ENCODE measurements at regions not wholly inside any gene's neighbourhood (a gene's known extent, or its start where the extent isn't known, plus 50 kb on each side); places are given as distances from the start of the nearest gene placed in this dataset.

- H3K9me3 ChIP-seq (replicated peaks in 1 of 2; ENCODE audit: control insufficient read depth in 2 of 2, insufficient read depth in 1 of 2, low read depth in 1 of 2, low read length in 2 of 2), result no peaks in the 10 kb centered on the region
- H3K4me1 ChIP-seq (ENCODE audit: control insufficient read depth in 2 of 2, insufficient read depth in 1 of 2, low read depth in 1 of 2, low read length in 2 of 2), result peaks cover 0 to 1% of the 10 kb centered on the region in 2 donors
- no peak overlapping the region for H4K91ac ChIP-seq (ENCODE audit: low read depth, low read length, poor library complexity)
- no peak overlapping the region for H3K18ac ChIP-seq (ENCODE audit: low read length)
- no peak overlapping the region for H3K4ac ChIP-seq (ENCODE audit: low read length)
- no peak overlapping the region for H3K14ac ChIP-seq (ENCODE audit: low read length)
- H3K23ac ChIP-seq (ENCODE audit: low read depth, low read length, poor library complexity), result no peak overlapping the region
- no peak overlapping the region for H2BK5ac ChIP-seq (ENCODE audit: low read length)
- no peak for DNase-seq (ENCODE audit: low spot score)
- WGBS, 2 donors (ENCODE audit: extremely low coverage in 2 of 2, insufficient read length in 2 of 2, insufficient replicate concordance in 1 of 2), result no CpG with 5 or more reads among the region's 3 CpGs
- no peak overlapping the region for H3K27ac ChIP-seq (replicated peaks; ENCODE audit: low read length)
- no peak overlapping the region for H4K8ac ChIP-seq (ENCODE audit: low read depth, low read length)
- H3K9ac ChIP-seq (ENCODE audit: low read depth, low read length, poor library complexity), result no peak overlapping the region
- no peak overlapping the region for H2BK12ac ChIP-seq (ENCODE audit: low read length)
- no peaks in the 10 kb centered on the region for H3K36me3 ChIP-seq (replicated peaks in 1 of 2; ENCODE audit: control insufficient read depth in 2 of 2, insufficient read depth in 2 of 2, low read length in 2 of 2)
- H2BK15ac ChIP-seq (ENCODE audit: low read length), result no peak overlapping the region
- H3K4me2 ChIP-seq (ENCODE audit: insufficient read depth, low read length, poor library complexity, severe bottlenecking), result no peak overlapping the region
- H2AK5ac ChIP-seq (ENCODE audit: low read depth, low read length), result no peak overlapping the region
- H2BK120ac ChIP-seq (ENCODE audit: low read depth, low read length), result no peak overlapping the region
- H3K27me3 ChIP-seq (ENCODE audit: control insufficient read depth in 3 of 3, insufficient read depth in 3 of 3, low read depth in 1 of 3, low read length in 3 of 3), result no peaks in the 10 kb centered on the region
- no peak overlapping the region for H2AFZ ChIP-seq (ENCODE audit: low read length)
- H3K79me1 ChIP-seq (ENCODE audit: low read depth, low read length), result no peaks in the 10 kb centered on the region
- H3K4me3 ChIP-seq (ENCODE audit: low read length in 2 of 2), result no peak overlapping the region
Measured at GRCh38 chr2:4518596-4518995, 815.2 kb downstream of the DCDC2C start.

GRCh38 chr2:4522498-4523421 lies 819.4 kb downstream of the DCDC2C start:
- H2AFZ ChIP-seq (ENCODE audit: low read length), result no peak overlapping the region
- H3K14ac ChIP-seq (ENCODE audit: low read length), result no peak overlapping the region
- H3K9me3 ChIP-seq (replicated peaks in 1 of 2; ENCODE audit: control insufficient read depth in 2 of 2, insufficient read depth in 1 of 2, low read depth in 1 of 2, low read length in 2 of 2), result no peaks in the 10 kb centered on the region
- no peaks in the 10 kb centered on the region for H3K36me3 ChIP-seq (replicated peaks in 1 of 2; ENCODE audit: control insufficient read depth in 2 of 2, insufficient read depth in 2 of 2, low read length in 2 of 2)
- no peak overlapping the region for H3K23ac ChIP-seq (ENCODE audit: low read depth, low read length, poor library complexity)
- H3K4me2 ChIP-seq (ENCODE audit: insufficient read depth, low read length, poor library complexity, severe bottlenecking), result no peak overlapping the region
- no peak for DNase-seq (ENCODE audit: low spot score)
- WGBS, 2 donors (ENCODE audit: extremely low coverage in 2 of 2, insufficient read length in 2 of 2, insufficient replicate concordance in 1 of 2), result no CpG with 5 or more reads among the region's 15 CpGs
- no peak overlapping the region for H4K91ac ChIP-seq (ENCODE audit: low read depth, low read length, poor library complexity)
- H3K4me3 ChIP-seq (ENCODE audit: low read length in 2 of 2), result no peak overlapping the region
- H2BK5ac ChIP-seq (ENCODE audit: low read length), result no peak overlapping the region
- peak overlapping the region; percentile 36 for H2BK120ac ChIP-seq (ENCODE audit: low read depth, low read length)
- no peak overlapping the region for H2BK12ac ChIP-seq (ENCODE audit: low read length)
- H3K79me1 ChIP-seq (ENCODE audit: low read depth, low read length), result no peaks in the 10 kb centered on the region
- no peak overlapping the region for H3K4ac ChIP-seq (ENCODE audit: low read length)
- H3K27me3 ChIP-seq (ENCODE audit: control insufficient read depth in 3 of 3, insufficient read depth in 3 of 3, low read depth in 1 of 3, low read length in 3 of 3), result no peaks in the 10 kb centered on the region
- no peak overlapping the region for H3K9ac ChIP-seq (ENCODE audit: low read depth, low read length, poor library complexity)
- H2BK15ac ChIP-seq (ENCODE audit: low read length), result no peak overlapping the region
- peaks cover 0 to 1% of the 10 kb centered on the region in 2 donors for H3K4me1 ChIP-seq (ENCODE audit: control insufficient read depth in 2 of 2, insufficient read depth in 1 of 2, low read depth in 1 of 2, low read length in 2 of 2)
- H4K8ac ChIP-seq (ENCODE audit: low read depth, low read length), result no peak overlapping the region
- no peak overlapping the region for H2AK5ac ChIP-seq (ENCODE audit: low read depth, low read length)
- H3K18ac ChIP-seq (ENCODE audit: low read length), result peak overlapping the region; percentile 7
- no peak overlapping the region for H3K27ac ChIP-seq (replicated peaks; ENCODE audit: low read length)

GRCh38 chr2:4527416-4527815 lies 824.0 kb downstream of the DCDC2C start:
- Histone ChIP-seq H4K8ac (ENCODE audit: low read depth, low read length) (no peak overlapping the region), H3K27me3 (ENCODE audit: control insufficient read depth in 3 of 3, insufficient read depth in 3 of 3, low read depth in 1 of 3, low read length in 3 of 3) (no peaks in the 10 kb centered on the region), H3K9me3 (replicated peaks in 1 of 2; ENCODE audit: control insufficient read depth in 2 of 2, insufficient read depth in 1 of 2, low read depth in 1 of 2, low read length in 2 of 2) (no peaks in the 10 kb centered on the region), H3K4me1 (ENCODE audit: control insufficient read depth in 2 of 2, insufficient read depth in 1 of 2, low read depth in 1 of 2, low read length in 2 of 2) (peaks cover 0 to 2% of the 10 kb centered on the region in 2 donors), H2BK5ac (ENCODE audit: low read length) (no peak overlapping the region), H3K4ac (ENCODE audit: low read length) (no peak overlapping the region), H3K27ac (replicated peaks; ENCODE audit: low read length) (no peak overlapping the region), H3K4me2 (ENCODE audit: insufficient read depth, low read length, poor library complexity, severe bottlenecking) (no peak overlapping the region), H3K79me1 (ENCODE audit: low read depth, low read length) (no peaks in the 10 kb centered on the region), H2AK5ac (ENCODE audit: low read depth, low read length) (no peak overlapping the region), H3K4me3 (ENCODE audit: low read length in 2 of 2) (no peak overlapping the region), H2BK12ac (ENCODE audit: low read length) (no peak overlapping the region), H3K9ac (ENCODE audit: low read depth, low read length, poor library complexity) (no peak overlapping the region), H2BK120ac (ENCODE audit: low read depth, low read length) (no peak overlapping the region), H3K14ac (ENCODE audit: low read length) (no peak overlapping the region), H3K18ac (ENCODE audit: low read length) (no peak overlapping the region), H2BK15ac (ENCODE audit: low read length) (no peak overlapping the region), H3K23ac (ENCODE audit: low read depth, low read length, poor library complexity) (no peak overlapping the region), H3K36me3 (replicated peaks in 1 of 2; ENCODE audit: control insufficient read depth in 2 of 2, insufficient read depth in 2 of 2, low read length in 2 of 2) (no peaks in the 10 kb centered on the region), H4K91ac (ENCODE audit: low read depth, low read length, poor library complexity) (no peak overlapping the region), H2AFZ (ENCODE audit: low read length) (no peak overlapping the region)
- no peak for DNase-seq (ENCODE audit: low spot score)
- no CpG with 5 or more reads among the region's 8 CpGs for WGBS, 2 donors (ENCODE audit: extremely low coverage in 2 of 2, insufficient read length in 2 of 2, insufficient replicate concordance in 1 of 2)

- no peak overlapping the region for H3K4me3 ChIP-seq (ENCODE audit: low read length in 2 of 2)
- DNase-seq (ENCODE audit: low spot score), result no peak
- no peak overlapping the region for H3K9ac ChIP-seq (ENCODE audit: low read depth, low read length, poor library complexity)
- no peak overlapping the region for H3K27ac ChIP-seq (replicated peaks; ENCODE audit: low read length)
- no peak overlapping the region for H3K4ac ChIP-seq (ENCODE audit: low read length)
- H4K8ac ChIP-seq (ENCODE audit: low read depth, low read length), result no peak overlapping the region
- H3K36me3 ChIP-seq (replicated peaks in 1 of 2; ENCODE audit: control insufficient read depth in 2 of 2, insufficient read depth in 2 of 2, low read length in 2 of 2), result no peaks in the 10 kb centered on the region
- H3K4me2 ChIP-seq (ENCODE audit: insufficient read depth, low read length, poor library complexity, severe bottlenecking), result no peak overlapping the region
- H3K79me1 ChIP-seq (ENCODE audit: low read depth, low read length), result no peaks in the 10 kb centered on the region
- H2BK120ac ChIP-seq (ENCODE audit: low read depth, low read length), result no peak overlapping the region
- no peak overlapping the region for H3K23ac ChIP-seq (ENCODE audit: low read depth, low read length, poor library complexity)
- H2BK15ac ChIP-seq (ENCODE audit: low read length), result no peak overlapping the region
- H2AFZ ChIP-seq (ENCODE audit: low read length), result no peak overlapping the region
- H2BK5ac ChIP-seq (ENCODE audit: low read length), result no peak overlapping the region
- no peak overlapping the region for H3K14ac ChIP-seq (ENCODE audit: low read length)
- H3K9me3 ChIP-seq (replicated peaks in 1 of 2; ENCODE audit: control insufficient read depth in 2 of 2, insufficient read depth in 1 of 2, low read depth in 1 of 2, low read length in 2 of 2), result no peaks in the 10 kb centered on the region
- H2AK5ac ChIP-seq (ENCODE audit: low read depth, low read length), result no peak overlapping the region
- H4K91ac ChIP-seq (ENCODE audit: low read depth, low read length, poor library complexity), result no peak overlapping the region
- no peak overlapping the region for H3K18ac ChIP-seq (ENCODE audit: low read length)
- no peaks in the 10 kb centered on the region for H3K27me3 ChIP-seq (ENCODE audit: control insufficient read depth in 3 of 3, insufficient read depth in 3 of 3, low read depth in 1 of 3, low read length in 3 of 3)
- no peak overlapping the region for H2BK12ac ChIP-seq (ENCODE audit: low read length)
- H3K4me1 ChIP-seq (ENCODE audit: control insufficient read depth in 2 of 2, insufficient read depth in 1 of 2, low read depth in 1 of 2, low read length in 2 of 2), result peaks cover 0 to 2% of the 10 kb centered on the region in 2 donors
Measured at GRCh38 chr2:4528246-4528645, 824.9 kb downstream of the DCDC2C start.
